ENCODE measurements at regions not wholly inside any gene's neighbourhood (a gene's known extent, or its start where the extent isn't known, plus 50 kb on each side); places are given as distances from the start of the nearest gene placed in this dataset.
"Not testable (repeated sequence)": the region's sequence is repeated elsewhere in the genome, so short reads cannot be mapped to it uniquely, and the experiment has no call there.

DNA sequence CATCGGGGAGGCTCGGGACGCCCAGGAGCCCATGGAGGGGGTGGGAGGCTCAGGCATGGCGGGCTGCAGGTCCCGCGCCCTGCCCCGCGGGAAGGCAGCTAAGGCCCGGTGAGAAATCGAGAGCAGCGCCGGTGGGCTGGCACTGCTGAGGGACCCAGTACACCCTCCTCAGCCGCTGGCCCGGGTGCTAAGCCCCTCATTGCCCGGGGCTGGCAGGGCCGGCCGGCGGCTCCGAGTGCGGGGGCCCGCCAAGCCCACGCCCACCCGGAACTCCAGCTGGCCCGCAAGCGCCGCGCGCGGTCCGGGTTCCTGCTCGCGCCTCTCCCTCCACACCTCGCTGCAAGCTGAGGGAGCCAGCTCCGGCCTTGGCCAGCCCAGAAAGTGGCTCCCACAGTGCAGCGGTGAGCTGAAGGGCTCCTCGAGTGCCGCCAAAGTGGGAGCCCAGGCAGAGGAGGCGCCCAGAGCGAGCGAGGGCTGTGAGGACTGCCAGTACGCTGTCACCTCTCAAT is 195.0 kb upstream of the PIK3R1 start:
- DNase-seq, result not testable (repeated sequence)

DNA sequence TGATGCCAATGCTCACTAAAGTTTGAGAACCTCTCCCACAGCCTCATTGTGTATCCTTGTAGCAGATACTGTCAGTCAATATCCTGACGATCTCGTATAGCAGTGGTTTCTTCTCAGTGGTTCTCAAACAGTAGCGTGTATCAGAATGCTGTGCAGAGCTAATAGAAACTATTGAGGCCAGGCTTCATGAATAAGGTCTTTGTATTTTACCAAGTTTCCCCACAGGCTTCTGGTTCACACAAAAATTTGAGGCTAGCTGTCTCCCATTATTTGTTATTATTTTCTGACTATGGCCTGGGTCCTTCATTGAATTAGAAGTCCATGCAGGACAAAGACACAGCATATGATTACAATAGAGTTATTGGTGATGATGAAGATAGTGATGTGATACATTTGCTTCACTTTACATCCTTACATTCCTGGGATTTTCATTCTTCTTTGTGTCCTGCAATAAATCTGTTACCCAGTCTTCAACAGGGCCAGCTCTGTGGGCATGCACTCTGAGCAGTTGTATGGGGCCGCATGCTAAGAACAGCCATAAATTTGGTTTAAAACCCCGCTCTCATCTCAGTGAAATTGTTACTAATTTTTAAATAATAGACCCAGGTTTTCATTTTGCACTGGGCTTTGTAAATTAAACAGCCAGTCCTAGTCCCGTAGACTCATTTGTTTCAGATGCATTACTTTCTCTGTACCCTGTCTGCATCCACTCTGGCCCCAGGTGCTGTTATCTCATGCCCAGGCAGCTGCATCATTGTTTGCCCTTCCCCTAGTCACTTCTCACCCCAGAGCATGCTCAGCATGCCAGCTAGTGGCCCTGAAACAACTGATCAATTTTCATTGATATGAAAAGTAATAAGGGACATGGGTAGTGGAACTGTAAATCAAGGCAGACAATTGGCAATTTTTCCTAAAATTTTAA is 199.9 kb upstream of the PIK3R1 start:
- peak; percentile 10 for DNase-seq

DNA sequence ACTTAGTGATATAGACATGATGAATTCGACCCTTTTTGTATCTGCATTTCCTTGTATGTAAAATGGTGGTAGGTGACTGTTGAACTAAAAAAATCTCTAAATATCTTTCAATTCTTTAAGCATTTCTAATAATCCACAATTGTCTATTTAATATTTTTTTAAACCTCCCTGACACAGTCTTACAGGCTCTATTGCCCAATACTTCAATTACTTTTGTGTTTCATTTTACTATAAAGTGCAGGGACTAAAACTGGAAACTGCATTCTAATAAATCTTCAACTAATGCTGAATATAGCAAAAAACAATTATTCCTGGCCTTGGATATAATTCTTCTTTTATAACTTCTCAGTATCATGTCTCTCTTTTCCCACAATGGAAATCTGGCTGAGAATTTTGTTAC is 202.7 kb upstream of the PIK3R1 start:
- DNase-seq, result no peak

DNA sequence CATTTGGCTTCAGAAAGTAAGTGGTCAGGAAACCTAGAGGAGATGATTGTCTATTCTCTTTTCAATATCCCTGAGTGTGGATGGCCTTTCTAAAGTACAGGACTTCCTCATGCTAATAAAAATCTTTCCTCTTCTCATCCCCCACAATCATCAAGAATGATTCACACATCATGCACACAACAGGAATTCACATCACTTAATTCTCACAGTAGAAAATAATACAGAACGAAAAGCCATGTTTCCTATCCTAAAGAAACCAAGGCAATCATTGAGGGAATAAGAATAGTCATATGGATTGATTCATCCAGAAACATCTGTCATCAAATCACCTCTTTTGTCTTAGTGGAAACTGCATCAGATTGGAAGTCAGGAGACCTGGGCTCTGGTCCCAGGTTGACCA is 203.1 kb upstream of the PIK3R1 start:
- DNase-seq, result no peak

DNA sequence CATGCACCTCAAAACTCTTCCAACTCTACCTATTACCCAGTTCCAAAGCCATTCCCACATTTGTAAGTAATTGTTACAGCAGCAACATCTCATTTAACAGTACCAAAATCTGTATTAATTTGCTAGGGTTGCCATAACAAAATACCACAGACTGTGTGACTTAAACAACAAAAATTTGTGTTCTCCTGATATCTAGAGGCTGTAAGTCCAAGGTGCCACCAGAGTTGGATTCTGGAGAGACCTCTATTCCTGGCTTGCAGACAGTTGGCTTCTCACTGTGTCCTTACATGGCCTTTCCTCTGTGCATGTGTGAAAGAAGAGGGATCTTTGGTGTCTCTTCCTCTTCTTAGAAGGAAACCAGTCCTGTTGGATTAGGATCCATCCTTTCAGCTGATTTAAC is 203.8 kb upstream of the PIK3R1 start:
- DNase-seq, result no peak

DNA sequence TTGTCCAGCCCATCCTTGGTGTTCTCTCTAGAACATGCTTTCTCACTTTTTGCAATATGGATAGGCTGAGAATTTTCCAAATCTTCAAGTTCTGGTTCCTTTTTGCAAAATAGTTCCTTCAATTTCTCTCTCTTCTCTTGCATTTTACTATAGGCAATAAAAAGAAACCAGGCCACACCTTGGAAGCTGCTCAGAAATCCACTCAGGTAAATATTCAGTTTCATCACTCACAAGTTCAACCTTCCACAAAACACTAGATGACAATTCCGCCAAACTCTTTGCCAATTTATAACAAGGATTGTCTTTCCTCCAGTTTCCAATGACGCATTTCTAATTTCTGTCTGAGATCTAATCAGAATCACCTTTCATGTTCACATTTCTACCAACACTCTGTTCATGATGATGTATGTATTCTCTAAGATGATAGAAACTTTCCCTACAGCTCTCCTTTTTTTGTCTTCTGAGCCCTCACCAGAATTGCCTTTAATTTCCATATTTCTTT is 204.2 kb upstream of the PIK3R1 start:
- DNase-seq, result no peak

DNA sequence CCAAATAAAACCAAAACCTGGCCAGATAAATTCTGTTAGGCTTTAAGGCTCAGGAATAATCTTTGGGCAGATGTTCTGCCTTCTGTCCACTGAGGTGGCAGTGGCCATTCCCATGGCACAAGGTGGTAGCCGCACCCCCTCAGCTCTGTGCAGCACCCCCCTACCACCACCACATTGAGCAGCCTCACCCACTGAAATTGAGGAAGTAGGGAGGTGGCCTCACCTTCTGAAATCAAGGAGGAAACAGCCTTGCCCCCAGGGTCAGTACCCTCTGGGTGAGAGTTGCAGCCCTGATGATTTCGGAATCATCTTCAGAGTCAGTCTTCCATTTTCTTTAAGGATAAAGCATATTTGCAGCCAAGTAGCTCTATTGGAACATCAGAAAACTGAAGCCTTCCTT is 204.8 kb upstream of the PIK3R1 start:
- DNase-seq, result no peak

DNA sequence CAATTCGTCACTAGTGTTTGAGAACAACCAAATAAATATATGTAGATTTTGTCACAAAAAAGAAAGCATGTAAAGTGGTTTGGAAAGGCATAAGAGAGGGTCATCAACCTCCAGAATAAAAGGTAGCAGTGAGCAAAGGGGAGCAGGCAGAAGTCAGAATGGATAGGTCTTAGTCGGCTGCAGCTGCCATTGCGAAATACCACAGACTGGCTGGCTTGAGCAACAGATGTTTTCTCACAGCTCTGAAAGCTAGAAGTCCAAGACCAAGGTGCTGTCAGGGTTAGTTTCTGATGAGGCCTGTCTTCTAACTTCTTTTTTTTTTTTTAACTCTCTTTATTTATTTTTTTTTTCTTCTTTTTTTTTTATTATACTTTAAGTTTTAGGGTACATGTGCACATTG is 208.1 kb upstream of the PIK3R1 start:
- no peak for DNase-seq

DNA sequence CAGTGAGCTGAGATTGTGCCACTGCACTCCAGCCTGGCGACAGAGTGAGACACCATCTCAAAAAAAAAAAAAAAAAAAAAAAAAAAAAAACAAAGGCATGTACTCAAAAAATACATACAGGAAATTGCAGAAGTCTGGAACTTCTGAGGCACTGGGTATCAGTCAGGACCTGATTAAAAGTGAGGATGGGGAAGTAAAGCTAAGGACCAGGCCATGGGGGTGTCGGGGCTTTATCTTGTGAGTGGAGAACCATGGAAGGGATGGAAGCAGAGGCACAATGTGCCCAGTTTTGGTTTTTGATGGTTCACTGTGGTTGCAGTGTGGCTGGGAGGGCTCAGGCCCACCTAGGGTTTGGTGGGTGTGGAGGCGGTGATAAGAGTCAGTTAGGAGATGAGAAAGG is 212.7 kb upstream of the PIK3R1 start:
- DNase-seq, result no peak

DNA sequence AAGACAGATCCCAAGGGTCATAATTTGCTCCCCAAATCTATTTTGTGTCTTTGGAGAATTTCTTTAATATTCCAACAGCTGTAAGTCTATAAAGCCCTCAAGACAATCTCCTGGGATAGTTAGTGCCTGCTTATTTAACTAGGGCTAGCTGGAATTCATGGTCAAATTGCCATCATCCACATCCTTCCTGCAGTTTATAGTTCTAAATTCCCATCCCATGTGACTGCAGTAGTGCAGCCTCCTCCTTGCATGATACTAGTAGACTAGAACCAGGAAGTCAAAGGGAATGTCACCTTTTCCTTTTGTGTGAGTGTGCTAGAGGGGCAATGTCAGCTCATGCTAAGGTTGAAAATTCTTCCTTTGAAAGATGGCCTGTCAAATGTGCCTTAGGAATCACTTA is 214.8 kb upstream of the PIK3R1 start:
- DNase-seq, result no peak

DNA sequence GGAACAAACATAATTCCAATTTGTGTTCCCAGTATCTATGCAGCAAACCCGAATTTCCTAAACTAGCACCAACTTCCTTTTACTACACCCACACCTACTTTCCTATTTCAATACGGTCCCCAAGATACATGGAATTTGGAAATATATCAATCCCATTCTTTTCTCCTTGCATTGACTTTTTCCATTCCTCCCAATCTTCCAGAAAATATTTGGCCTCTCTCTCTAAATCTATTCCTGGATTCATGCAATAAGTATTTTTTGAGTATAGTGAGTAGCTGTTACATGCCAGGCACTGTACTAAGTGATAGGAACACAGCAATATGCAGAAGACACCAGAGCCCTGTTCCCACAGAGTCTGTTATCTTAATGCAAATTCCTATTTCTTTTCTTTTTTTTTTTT is 216.2 kb upstream of the PIK3R1 start:
- DNase-seq, result no peak

DNA sequence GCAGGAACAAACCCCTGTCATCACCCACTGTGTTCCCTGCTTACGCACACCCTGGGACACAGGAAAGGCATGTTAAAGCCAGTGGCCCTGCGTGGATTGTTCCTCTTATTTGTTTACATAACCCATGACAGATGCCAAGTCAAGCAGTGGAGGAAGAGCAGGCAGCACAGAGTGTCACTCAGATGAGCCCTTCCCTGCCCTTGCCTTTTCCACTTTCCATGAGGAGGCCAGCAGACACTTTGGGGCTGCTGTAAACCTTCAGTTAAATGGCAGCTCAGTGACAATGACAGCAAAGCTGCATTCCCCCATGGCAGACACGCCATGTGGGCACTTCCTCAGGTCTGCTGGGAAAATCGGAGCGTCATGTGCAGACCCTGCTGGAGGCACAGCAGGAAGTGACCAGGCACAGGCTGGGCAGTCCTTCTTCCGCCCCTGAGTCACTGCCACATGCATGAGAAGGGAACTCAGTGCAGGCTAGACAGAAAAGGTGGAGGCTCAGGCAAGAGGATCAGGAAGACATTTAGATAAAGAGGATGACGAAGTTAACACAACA is 216.8 kb upstream of the PIK3R1 start:
- no peak for DNase-seq

DNA sequence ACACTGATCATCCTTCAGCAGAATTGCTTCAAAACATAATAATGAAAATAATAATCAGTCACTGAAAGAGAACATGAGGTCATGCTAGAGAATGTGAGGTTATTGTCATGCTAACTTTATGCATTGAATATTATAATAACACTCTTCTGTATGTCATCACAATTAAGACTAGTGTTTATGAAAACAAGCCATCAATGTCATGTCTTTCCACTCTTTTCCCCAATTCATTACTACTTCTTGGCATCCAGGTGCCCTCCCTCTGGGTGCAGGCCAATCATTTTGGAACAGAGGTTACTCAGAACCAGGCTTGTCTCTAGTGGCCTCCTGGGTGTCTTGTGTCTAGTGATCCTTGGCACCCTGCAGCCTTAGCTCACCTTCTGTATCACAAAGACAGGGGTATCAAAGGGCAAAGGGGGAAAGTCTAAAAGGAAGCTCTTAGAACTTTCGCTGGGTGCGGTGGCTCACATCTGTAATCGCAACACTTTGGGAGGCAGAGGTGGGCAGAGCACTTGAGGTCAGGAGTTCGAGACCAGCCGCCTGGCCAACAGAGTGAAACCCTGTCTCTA is 217.6 kb upstream of the PIK3R1 start:
- DNase-seq, result no peak

DNA sequence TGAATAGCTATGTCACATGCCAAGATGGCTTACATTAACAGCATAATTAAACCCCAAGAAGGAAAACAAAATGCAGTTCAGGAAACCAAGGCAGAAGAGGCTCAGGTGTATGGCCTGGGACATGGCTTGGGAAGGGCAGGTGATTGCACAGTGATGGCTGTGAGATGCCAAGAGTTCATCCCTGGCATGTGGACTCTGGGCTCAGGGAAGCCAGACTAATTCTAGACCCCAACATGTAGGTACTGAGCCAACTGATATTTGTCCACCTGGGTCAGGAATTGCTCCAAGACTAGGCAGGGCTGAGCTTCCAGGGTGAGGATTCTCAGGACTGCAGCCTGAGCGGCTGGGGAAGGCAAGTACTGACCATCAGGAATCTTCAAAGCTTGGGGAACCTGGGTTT is 218.4 kb upstream of the PIK3R1 start:
- DNase-seq, result no peak

DNA sequence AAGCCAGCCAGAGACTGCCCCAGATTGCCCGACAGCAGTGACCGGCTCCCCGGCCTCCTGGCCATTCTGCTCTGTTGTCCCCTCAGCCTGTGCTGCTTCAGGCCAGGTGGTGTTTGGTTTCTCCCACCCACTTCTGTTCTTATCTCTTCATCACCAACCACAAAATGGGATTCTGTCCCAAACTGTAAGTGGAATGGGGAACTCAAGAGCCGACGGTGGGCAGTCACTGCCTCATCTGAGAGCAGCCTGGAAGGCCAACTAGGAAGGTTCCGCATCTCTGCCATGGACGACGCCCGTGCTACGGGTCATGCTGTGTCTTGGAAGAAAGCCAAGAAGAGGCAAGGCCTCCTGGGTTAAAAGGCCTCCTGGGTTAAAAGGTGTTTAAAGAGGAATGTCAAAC is 219.0 kb upstream of the PIK3R1 start:
- no peak for DNase-seq

DNA sequence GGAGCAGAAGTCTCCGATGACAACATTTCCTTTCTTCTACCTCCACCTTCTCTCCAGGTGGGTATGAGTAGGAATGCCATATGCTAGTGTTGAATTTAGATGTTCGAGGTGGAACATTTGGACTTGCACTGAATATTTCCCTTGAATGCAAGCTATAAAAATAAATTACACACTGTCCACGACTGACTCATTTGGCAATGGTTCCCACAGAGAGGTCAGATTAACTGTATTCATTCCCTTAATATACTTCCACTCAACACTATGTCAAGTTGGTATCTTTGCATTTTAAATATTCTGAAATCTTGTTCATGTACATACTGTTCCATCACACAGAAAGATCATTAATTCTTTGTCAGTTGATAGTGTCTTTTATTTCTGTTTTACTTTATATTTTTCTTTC is 222.6 kb upstream of the PIK3R1 start:
- DNase-seq, result no peak

DNA sequence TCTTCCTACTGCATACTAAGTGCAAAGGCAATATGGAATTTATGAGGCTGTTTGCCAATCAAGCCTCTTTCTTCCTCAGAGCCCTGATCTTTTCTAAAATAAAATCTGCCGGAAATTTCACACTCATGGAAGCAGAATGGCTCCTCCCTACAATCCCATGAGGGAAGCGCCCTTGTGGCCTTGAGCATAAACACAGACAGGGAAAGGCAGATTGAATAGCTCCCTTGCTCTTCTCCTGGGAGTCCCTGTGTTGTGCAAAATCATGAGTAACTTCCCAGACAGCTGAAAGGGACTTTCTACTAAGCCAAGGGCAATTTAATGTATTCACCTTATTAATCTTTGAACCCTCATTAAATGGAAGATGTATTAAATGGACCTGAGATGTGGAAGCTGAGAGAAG is 226.1 kb upstream of the PIK3R1 start:
- no peak for DNase-seq

DNA sequence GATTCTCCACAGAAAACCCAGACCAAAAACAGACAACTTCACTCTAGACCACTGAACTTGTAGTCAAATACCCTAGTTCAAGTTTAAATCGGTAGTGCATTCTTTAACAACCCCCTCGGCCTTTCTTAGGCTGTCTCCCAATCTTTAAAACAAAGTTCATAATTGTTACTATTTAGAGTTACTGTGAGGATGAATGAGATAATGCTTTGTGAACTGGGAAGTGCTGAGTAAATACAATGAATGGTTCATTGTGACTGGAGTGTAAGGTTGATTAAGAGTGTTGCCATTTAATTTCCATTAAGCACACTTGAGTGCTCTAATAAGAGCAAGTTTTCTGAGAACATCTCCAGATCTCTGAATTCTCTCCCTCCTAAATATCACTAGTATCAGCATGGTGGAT is 228.8 kb upstream of the PIK3R1 start:
- DNase-seq, result no peak

DNA sequence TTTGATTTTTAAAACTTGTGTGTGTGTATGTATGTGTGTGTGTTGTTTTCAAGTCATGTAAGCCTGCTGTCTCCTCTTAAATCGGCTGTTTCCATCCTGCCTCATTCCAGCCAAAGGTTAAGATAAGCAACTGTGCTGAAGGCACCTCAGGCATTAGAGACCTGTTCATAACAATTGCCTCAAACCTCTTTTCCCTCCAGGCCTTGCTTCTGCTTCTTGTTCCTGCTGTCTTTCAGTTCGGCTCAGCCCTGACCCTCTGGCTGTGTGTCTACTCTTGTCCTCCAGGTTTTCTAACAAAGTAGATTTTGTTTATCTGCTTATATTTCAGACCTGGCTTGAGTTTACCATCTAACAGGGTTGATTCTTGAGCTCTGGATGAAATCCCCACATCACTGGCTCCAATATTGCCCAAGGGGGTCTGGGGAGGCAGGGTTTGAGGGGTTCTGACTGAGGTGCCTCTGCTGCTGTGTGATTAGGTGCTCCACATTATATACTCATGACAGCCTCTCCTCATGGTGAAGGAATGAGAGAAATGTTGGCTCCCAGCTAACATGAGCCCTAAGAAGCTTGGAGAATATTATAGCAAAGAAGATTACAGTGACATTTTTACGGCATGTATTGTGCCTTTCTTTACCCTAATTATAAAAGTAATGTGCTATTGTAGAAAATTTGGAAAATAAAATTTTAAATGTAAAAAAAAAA is 229.7 kb upstream of the PIK3R1 start:
- no peak for DNase-seq

DNA sequence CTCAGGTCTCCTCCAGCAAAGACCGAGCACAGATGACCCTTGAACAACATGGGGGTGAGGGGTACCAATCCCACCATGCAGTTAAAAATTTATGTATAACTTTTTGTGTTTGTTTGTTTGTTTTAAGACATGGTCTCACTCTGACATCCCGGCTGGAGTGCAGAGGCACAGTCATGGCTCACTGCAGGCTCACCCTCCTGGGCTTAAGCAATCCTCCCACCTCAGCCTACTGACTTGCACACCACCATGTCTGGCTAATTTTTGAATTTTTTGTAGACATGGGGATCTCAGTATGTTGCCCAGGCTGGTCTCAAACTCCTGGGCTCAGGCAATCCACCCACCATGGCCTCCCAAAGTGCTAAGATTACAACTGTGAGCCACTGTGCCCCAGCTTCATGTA is 231.0 kb upstream of the PIK3R1 start:
- DNase-seq, result no peak

DNA sequence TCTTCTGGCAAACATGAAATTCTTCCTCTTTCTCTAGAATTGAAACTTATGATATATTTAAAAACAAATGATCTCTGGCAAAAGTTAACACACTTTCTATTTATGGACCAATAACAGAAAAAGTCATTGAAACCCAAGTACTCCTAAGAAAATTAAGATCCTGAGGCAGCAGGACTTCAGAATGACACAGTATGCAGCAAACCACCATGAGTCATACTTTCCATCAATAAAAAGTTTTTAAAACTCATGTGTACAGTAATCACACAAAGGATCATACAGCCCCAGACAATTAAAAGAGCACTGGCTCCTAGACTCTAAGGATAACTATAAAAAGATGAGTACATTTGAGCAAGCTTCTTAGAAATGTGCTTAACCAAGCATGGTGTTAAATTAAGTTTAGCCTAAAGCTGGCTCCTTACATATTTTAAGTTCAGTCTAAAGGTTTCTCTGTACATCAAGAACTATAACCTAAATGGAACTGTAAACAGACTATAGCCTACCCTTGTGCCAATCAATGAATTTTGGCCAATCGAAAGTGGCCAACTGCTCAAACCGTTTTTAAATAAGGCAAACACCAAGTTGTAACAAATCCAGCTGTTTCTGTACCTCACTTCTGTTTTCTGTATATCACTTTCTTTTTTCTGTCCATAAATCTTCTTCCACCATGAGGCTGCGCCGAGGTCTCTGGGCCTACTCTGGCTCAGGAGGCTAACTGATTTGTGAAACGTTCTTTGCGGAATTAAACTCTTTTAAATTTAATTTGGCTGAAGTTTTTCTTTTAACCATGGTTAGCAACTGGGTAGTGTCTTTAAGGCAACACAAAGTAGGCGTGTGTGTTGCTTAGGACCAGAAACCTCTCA is 232.1 kb upstream of the PIK3R1 start:
- no peak for DNase-seq

DNA sequence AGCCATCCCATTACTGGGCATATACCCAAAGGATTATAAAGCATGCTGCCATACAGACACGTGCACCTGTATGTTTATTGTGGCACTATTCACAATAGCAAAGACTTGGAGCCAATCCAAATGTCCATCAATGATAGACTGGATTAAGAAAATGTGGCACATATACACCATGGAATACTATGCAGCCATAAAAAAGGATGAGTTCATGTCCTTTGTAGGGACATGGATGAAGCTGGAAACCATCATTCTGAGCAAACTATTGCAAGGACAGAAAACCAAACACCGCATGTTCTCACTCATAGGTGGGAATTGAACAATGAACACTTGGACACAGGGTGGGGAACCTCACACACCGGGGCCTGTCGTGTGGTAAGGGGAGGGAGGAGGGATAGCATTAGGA is 233.4 kb upstream of the PIK3R1 start:
- not testable (repeated sequence) for DNase-seq
